CD14-positive monocyte (primary cell): ENCODE measurements at regions not wholly inside any gene's neighbourhood (a gene's known extent, or its start where the extent isn't known, plus 50 kb on each side); places are given as distances from the start of the nearest gene placed in this dataset. TPM values are rescaled to one million over a fixed set of nuclear protein-coding genes. Genes with fewer than 3 reads are reported as not detected.

ENCODE experiments used
- DNase-seq, 3 donors: peaks; one replicate each; pipeline ENCODE4 v3.0.0-alpha.2; 2011 to 2022
- H2AFZ ChIP-seq: 2 replicates; pipeline ENCODE4 v1.6.0; 2012; ENCODE audit warnings: mild to moderate bottlenecking, low read depth, low read length, inconsistent platforms; ENCODE audit not compliant: insufficient read depth, poor library complexity, severe bottlenecking
- H3K27ac ChIP-seq, 2 donors: 1 replicate in 1 of 2; 2 replicates in 1 of 2; pipeline ENCODE4 v1.5.1; 2012 to 2013; ENCODE audit warnings: low read length in 2 of 2, control low read depth in 1 of 2, inconsistent platforms in 1 of 2, low read depth in 1 of 2, mild to moderate bottlenecking in 1 of 2
- H3K27me3 ChIP-seq, 2 donors: one replicate each; pipeline versions ENCODE4 v1.6.0 to v1.6.1; 2011 to 2013; ENCODE audit warnings: low read length in 2 of 2; ENCODE audit not compliant: control insufficient read depth in 2 of 2, insufficient read depth in 2 of 2
- H3K36me3 ChIP-seq, 2 donors: replicated peaks in 1 of 2; 1 replicate in 1 of 2; 2 replicates in 1 of 2; pipeline versions ENCODE4 v1.5.1 to v1.6.1; 2012 to 2013; ENCODE audit warnings: low read length in 2 of 2, control low read depth in 1 of 2, inconsistent platforms in 1 of 2, mild to moderate bottlenecking in 1 of 2; ENCODE audit not compliant: insufficient read depth in 2 of 2, control insufficient read depth in 1 of 2
- H3K4me1 ChIP-seq, 2 donors: 1 replicate in 1 of 2; 2 replicates in 1 of 2; pipeline versions ENCODE4 v1.5.1 to v1.6.1; 2012 to 2013; ENCODE audit warnings: low read length in 2 of 2, control low read depth in 1 of 2, inconsistent platforms in 1 of 2, mild to moderate bottlenecking in 1 of 2, moderate library complexity in 1 of 2; ENCODE audit not compliant: insufficient read depth in 2 of 2, control insufficient read depth in 1 of 2
- H3K4me2 ChIP-seq: replicated peaks from 2 replicates; pipeline ENCODE3; 2012; ENCODE audit warnings: low read length, moderate library complexity, mild to moderate bottlenecking; ENCODE audit not compliant: poor library complexity, severe bottlenecking; ENCODE audit errors: extremely low read depth
- H3K4me3 ChIP-seq, 3 experiments: fragments of 200-600 bp in 1 of 3; sonication (generic) in 1 of 3; replicated peaks in 1 of 3; 1 replicate in 2 of 3; 2 replicates in 1 of 3; pipeline ENCODE4 v1.5.1; 2011 to 2013; ENCODE audit warnings: low read length in 3 of 3, mild to moderate bottlenecking in 3 of 3, control low read depth in 2 of 3, low read depth in 2 of 3, inconsistent platforms in 1 of 3, moderate library complexity in 1 of 3
- H3K79me2 ChIP-seq: 2 replicates; pipeline ENCODE4 v1.6.0; 2012; ENCODE audit warnings: mild to moderate bottlenecking, control low read depth, inconsistent platforms, low read length, moderate library complexity; ENCODE audit not compliant: insufficient read depth
- H3K9ac ChIP-seq: 2 replicates; pipeline ENCODE4 v1.6.0; 2017; ENCODE audit warnings: low read length, mild to moderate bottlenecking; ENCODE audit not compliant: insufficient read depth, poor library complexity, severe bottlenecking
- H3K9me3 ChIP-seq, 2 donors: replicated peaks in 1 of 2; 1 replicate in 1 of 2; 2 replicates in 1 of 2; pipeline versions ENCODE4 v1.5.1 to v1.6.1; 2012 to 2013; ENCODE audit warnings: low read length in 2 of 2, control low read depth in 1 of 2; ENCODE audit not compliant: control insufficient read depth in 1 of 2, insufficient read depth in 1 of 2
- H4K20me1 ChIP-seq: 2 replicates; pipeline ENCODE4 v1.6.0; 2012; ENCODE audit warnings: mild to moderate bottlenecking, low read length, control low read depth, moderate library complexity; ENCODE audit not compliant: insufficient read depth
- H3K27ac Mint-ChIP-seq, 7 donors: one replicate each; pipeline ENCODE4 v1.8.0; 2020; ENCODE audit warnings: mild to moderate bottlenecking in 7 of 7, mixed read lengths in 7 of 7, moderate library complexity in 6 of 7, inconsistent platforms in 2 of 7
- H3K27me3 Mint-ChIP-seq, 3 donors: one replicate each; pipeline ENCODE4 v1.8.0; 2021 to 2022; ENCODE audit warnings: low read depth in 3 of 3, mild to moderate bottlenecking in 3 of 3, mixed read lengths in 3 of 3, moderate library complexity in 3 of 3, inconsistent platforms in 1 of 3
- H3K36me3 Mint-ChIP-seq, 2 donors: one replicate each; pipeline ENCODE4 v1.8.0; 2020; ENCODE audit warnings: mixed read lengths in 2 of 2, inconsistent platforms in 1 of 2, mild to moderate bottlenecking in 1 of 2
- H3K4me1 Mint-ChIP-seq: one replicate; pipeline ENCODE4 v1.8.0; 2020; ENCODE audit warnings: mild to moderate bottlenecking, mixed read lengths
- H3K4me3 Mint-ChIP-seq, 2 donors: one replicate each; pipeline ENCODE4 v1.8.0; 2020; ENCODE audit warnings: mild to moderate bottlenecking in 2 of 2, mixed read lengths in 2 of 2, moderate library complexity in 1 of 2
- H3K9me3 Mint-ChIP-seq, 7 donors: one replicate each; pipeline ENCODE4 v1.8.0; 2020 to 2022; ENCODE audit warnings: mixed read lengths in 7 of 7, mild to moderate bottlenecking in 6 of 7, moderate library complexity in 6 of 7, inconsistent platforms in 2 of 7
- CTCF ChIP-seq: fragments of 200-600 bp; IDR thresholded peaks from one replicate; pipeline ENCODE4 v1.8.0; 2022; ENCODE audit warnings: antibody characterized with exemption, mild to moderate bottlenecking
- intact Hi-C, 2 donors: fragments of 100-400 bp; cut with micrococcal nuclease; formaldehyde crosslinking; loops; one replicate each; pipeline versions ENCODE4 v1.15.0 to v1.15.1; 2023
- small RNA-seq: library from RNA; depleted of rRNA; stranded (forward); fragments of <200 nt; gene quantifications from one replicate; pipeline ENCODE3, GENCODE V24; 2012; ENCODE audit warnings: low read depth; ENCODE audit not compliant: insufficient read length

DNA sequence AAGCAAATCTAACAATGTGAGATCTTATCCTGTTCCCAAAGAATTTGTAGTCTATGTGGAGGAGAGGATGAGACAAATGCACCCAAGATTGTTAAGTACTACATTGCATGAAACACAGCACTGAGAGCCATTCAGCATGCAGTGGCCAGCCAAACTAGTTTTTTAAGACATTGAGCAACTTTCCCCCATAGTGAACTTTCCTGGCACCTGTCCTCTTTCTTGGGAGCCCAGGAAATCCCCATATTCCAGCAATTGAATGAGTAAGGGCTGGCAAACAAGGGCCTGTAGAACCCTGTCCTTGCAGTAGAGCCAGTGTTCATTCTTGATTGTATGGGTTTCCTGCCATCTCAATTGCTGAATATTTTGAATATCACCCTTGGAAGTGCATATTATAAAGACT lies 58.8 kb upstream of the FIGN start:
- Histone ChIP-seq H2AFZ (no peak overlapping the region), H3K27ac (no peak overlapping the region), H3K36me3 (no peaks in the 10 kb centered on the region), H3K4me3 (no peak overlapping the region), H3K27me3 (no peaks in the 10 kb centered on the region), H3K4me1 (no peaks in the 10 kb centered on the region), H3K79me2 (no peaks in the 10 kb centered on the region), H3K4me2 (no peak overlapping the region), H3K9ac (no peak overlapping the region), H4K20me1 (no peaks in the 10 kb centered on the region), H3K9me3 (no peaks in the 10 kb centered on the region)
- Mint-ChIP-seq H3K27ac (no peak overlapping the region), H3K4me3 (no peak overlapping the region), H3K9me3 (peaks cover 0 to 6% (median 0%) of the 10 kb centered on the region in 7 donors), H3K36me3 (no peaks in the 10 kb centered on the region), H3K4me1 (no peaks in the 10 kb centered on the region), H3K27me3 (peaks cover 0 to 2% (median 0%) of the 10 kb centered on the region in 3 donors)
- DNase-seq = no peak
- TF ChIP-seq CTCF = no peak
- intact Hi-C loops = no loop called here

Small RNA genes lying in the stretch of these regions (small RNA-seq; reads per million reads assigned to genes)
- gene CYP2C56P = not detected
